Adrenal gland (tissue), 9 donors: ENCODE measurements at regions not wholly inside any gene's neighbourhood (a gene's known extent, or its start where the extent isn't known, plus 50 kb on each side); places are given as distances from the start of the nearest gene placed in this dataset.
"Not testable (repeated sequence)": the region's sequence is repeated elsewhere in the genome, so short reads cannot be mapped to it uniquely, and the experiment has no call there.

Experiments
- DNase-seq, 7 donors: peaks; one replicate each; pipeline ENCODE4 v3.0.0-alpha.2; 2019 to 2020
- H3K27ac ChIP-seq, 5 donors: fragments of 200-600 bp; sonication (generic) in 4 of 5; 1 replicate in 3 of 5; 2 replicates in 2 of 5; pipeline versions ENCODE4 v1.5.1 to v1.8.0; 2016 to 2020; ENCODE audit warnings: mild to moderate bottlenecking in 1 of 5
- H3K27me3 ChIP-seq: fragments of 200-600 bp; 2 replicates; pipeline ENCODE4 v1.8.0; 2021
- H3K36me3 ChIP-seq, 2 donors: fragments of 200-600 bp; replicated peaks in 1 of 2; 1 replicate in 1 of 2; 2 replicates in 1 of 2; pipeline versions ENCODE4 v1.5.1 to v1.8.0; 2018 to 2022
- H3K4me1 ChIP-seq, 2 donors: fragments of 200-600 bp; replicated peaks in 1 of 2; 1 replicate in 1 of 2; 2 replicates in 1 of 2; pipeline versions ENCODE4 v1.5.1 to v1.8.0; 2018 to 2021
- H3K4me3 ChIP-seq, 4 donors: fragments of 200-600 bp; sonication (generic) in 3 of 4; one replicate each; pipeline ENCODE4 v1.5.1; 2016 to 2018
- H3K9me3 ChIP-seq, 3 donors: fragments of 200-600 bp; sonication (generic) in 1 of 3; replicated peaks in 1 of 3; 1 replicate in 2 of 3; 2 replicates in 1 of 3; pipeline versions ENCODE4 v1.5.1 to v1.8.0; 2016 to 2021
- POLR2A ChIP-seq, 2 donors: fragments of 450-650 bp; IDR thresholded peaks; one replicate each; pipeline ENCODE4 v1.6.1; 2017; ENCODE audit warnings: antibody characterized with exemption in 2 of 2, mild to moderate bottlenecking in 2 of 2, moderate library complexity in 1 of 2
- WGBS, 4 donors: extraction: QIAGEN DNeasy Blood & Tissue Kit in 2 of 4; methylation state at CpG; one replicate each; pipeline versions ENCODE4 v1.1.5 to v1.1.7; 2013 to 2017; 5-methylcytosine and 5-hydroxymethylcytosine counted together
- intact Hi-C, 2 donors: fragments of 100-400 bp; cut with DNase I; formaldehyde crosslinking; loops; one replicate each; pipeline versions ENCODE4 v1.14.1 to v1.15.0; 2022 to 2023
- TF ChIP-seq, protein P1 (sequence below), 6 experiments: fragments of 450-650 bp in 4 of 6; fragments of 200-600 bp in 2 of 6; sonication (generic) in 1 of 6; IDR thresholded peaks; 1 replicate in 5 of 6; 2 replicates in 1 of 6; pipeline versions ENCODE4 v1.5.1 to v1.8.0; 2016 to 2021; ENCODE audit warnings: antibody characterized with exemption in 6 of 6, mild to moderate bottlenecking in 2 of 6, moderate library complexity in 1 of 6
- donor health status: healthy with polysubstance abuse.
- donor health status: Bipolar disorder and iron deficiency.
- donor health status: DM: yes; HTN: yes; CAD: no.
- donor health status: DM: no; HTN: no; CAD: no.
- donor health status: DM: no; HTN: no; CAD: no.

DNA sequence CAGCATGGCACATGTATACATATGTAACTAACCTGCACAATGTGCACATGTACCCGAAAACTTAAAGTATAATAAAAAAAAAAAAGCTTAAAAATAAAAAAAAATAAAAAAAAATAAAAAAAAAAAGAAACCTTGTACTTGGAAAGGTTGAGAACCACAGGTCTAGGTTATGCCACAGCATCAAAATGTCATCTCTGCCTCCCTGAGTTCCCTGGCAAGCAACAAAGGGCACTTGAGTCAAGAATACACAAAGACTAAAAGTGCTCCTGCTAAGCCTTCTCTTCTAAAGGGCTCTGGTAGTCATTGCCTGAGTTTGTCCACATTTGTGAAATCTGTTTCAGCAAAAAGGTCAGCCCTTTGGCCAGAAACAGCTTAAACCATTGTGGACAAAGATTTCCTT, 395.8 kb upstream of the CCDC54 start:
- Histone ChIP-seq H3K27ac (no peak overlapping the region), H3K9me3 (no peaks in the 10 kb centered on the region), H3K4me1 (no peaks in the 10 kb centered on the region), H3K36me3 (no peaks in the 10 kb centered on the region), H3K27me3 (no peaks in the 10 kb centered on the region), H3K4me3 (no peak overlapping the region)
- TF ChIP-seq, protein P1, sequence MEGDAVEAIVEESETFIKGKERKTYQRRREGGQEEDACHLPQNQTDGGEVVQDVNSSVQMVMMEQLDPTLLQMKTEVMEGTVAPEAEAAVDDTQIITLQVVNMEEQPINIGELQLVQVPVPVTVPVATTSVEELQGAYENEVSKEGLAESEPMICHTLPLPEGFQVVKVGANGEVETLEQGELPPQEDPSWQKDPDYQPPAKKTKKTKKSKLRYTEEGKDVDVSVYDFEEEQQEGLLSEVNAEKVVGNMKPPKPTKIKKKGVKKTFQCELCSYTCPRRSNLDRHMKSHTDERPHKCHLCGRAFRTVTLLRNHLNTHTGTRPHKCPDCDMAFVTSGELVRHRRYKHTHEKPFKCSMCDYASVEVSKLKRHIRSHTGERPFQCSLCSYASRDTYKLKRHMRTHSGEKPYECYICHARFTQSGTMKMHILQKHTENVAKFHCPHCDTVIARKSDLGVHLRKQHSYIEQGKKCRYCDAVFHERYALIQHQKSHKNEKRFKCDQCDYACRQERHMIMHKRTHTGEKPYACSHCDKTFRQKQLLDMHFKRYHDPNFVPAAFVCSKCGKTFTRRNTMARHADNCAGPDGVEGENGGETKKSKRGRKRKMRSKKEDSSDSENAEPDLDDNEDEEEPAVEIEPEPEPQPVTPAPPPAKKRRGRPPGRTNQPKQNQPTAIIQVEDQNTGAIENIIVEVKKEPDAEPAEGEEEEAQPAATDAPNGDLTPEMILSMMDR (IDR thresholded peaks at IDR 0.05): no peak
- no peak for TF ChIP-seq POLR2A (IDR thresholded peaks at IDR 0.05)
- intact Hi-C loops: no loop called here
- 64 to 100% (median 100%) methylated on average over 1 of the region's 1 CpG for WGBS, 4 donors
- DNase-seq: no peak

DNA sequence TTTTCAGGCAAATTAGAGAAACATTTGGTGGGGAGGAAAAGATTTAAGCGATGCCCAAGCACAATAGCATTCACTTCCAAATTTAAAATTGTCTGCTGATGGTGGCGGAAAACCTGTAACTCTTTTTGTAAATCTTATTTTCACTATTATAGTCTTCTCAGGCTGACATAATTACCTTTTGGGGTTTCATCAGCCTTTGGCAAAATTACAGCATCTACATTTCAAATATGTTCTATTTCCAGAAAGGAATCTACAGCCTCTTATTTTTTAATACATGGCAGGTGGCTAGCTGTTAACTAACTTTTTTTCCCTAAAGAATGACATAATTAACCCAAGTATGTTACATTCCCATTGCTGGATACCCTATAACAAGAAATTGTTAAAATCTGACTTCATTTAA, 391.5 kb upstream of the CCDC54 start:
- H3K27ac ChIP-seq: no peak overlapping the region
- intact Hi-C loops: no loop called here

DNA sequence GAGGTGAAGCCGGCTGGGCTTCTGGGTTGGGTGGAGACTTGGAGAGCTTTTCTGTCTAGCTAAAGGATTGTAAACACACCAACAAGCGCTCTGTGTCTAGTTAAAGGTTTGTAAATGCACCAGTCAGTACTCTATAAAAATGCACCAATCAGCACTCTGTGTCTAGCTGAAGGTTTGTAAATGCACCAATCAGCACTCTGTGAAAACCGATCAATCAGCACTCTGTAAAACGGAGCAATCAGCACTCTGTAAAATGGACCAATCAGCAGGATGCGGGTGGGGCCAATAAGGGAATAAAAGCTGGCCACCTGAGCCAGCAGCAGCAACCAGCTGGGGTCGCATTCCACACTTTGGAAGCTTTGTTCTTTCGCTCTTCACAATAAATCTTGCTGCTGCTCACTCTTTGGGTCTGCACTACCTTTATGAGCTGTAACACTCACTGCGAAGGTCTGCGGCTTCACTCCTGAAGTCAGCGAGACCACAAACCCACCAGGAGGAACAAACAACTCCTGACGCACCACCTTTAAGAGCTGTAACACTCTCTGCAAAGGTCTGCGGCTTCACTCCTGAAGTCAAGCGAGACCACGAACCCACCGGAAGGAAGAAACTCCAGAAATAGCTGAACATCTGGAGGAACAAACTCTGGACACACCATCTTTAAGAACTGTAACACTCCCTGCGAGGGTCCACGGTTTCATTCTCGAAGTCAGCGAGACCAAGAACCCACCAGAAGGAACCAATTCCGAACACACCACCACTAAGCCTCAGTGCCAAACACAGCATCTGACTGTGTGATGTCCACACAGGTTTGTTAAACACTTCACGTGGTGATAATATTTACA, 378.2 kb upstream of the CCDC54 start:
- H3K36me3 ChIP-seq, H3K9me3 ChIP-seq, DNase-seq, H3K4me3 ChIP-seq, H3K27ac ChIP-seq, intact Hi-C loops, H3K27me3 ChIP-seq, H3K4me1 ChIP-seq: not testable (repeated sequence)
- WGBS, 4 donors: 82 to 92% (median 87%) methylated on average over 19 to 21 of the region's 21 CpGs

More for the DNA sequence above, 391.5 kb upstream of the CCDC54 start:
- DNase-seq: no peak
- Histone ChIP-seq H3K9me3 (no peaks in the 10 kb centered on the region), H3K4me1 (no peaks in the 10 kb centered on the region), H3K36me3 (no peaks in the 10 kb centered on the region), H3K4me3 (no peak overlapping the region), H3K27me3 (no peaks in the 10 kb centered on the region)
- TF ChIP-seq, protein P1 (IDR thresholded peaks at IDR 0.05): no peak
- no peak for TF ChIP-seq POLR2A (IDR thresholded peaks at IDR 0.05)
- 88 to 96% (median 93%) methylated on average over 2 of the region's 2 CpGs for WGBS, 4 donors

DNA sequence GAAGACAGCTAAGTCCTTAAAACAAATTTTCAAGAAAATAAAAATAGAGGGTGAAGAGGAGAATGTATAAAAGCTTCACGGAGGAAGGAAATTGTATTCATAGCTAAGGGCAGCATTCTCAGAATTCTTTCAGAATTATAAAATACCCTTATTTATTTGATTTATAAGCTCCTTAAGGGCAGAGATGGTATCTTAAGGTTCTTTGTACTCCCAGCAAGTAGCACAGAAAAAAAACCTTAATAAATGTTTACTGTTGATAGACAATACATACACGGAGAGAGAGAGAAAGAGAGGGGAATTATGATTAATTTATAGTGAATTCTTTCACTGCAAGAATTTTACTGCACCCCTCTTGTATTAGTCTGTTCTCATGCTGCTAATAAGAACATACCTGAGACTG, 375.6 kb upstream of the CCDC54 start:
- DNase-seq: no peak
- 16 to 51% (median 28%) methylated on average over 2 of the region's 2 CpGs for WGBS, 4 donors
- no peak for TF ChIP-seq POLR2A (IDR thresholded peaks at IDR 0.05)
- TF ChIP-seq, protein P1 (IDR thresholded peaks at IDR 0.05): no peak
- intact Hi-C loops: no loop called here
- Histone ChIP-seq H3K4me3 (no peak overlapping the region), H3K27ac (no peak overlapping the region), H3K27me3 (no peaks in the 10 kb centered on the region), H3K9me3 (peaks cover 0 to 4% (median 0%) of the 10 kb centered on the region in 3 donors), H3K36me3 (no peaks in the 10 kb centered on the region), H3K4me1 (no peaks in the 10 kb centered on the region)

DNA sequence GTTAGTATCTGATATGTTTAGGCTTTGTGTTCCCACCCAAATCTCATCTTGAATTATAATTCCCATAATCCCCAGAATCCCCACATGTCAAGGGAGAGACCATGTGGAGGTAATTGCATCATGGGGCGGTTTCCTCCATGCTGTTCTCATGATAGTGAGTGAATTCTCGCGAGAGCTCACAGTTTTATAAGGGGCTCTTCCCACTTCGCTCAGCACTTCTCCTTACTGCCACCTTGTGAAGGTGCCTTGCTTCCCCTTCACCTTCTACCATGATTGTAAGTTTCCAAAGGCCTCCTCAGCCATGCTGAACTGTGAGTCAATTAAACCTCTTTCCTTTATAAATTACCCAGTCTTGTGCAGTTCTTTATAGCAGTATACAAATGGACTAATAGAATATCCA, 371.9 kb upstream of the CCDC54 start:
- intact Hi-C loops: not testable (repeated sequence)
- WGBS, 4 donors: 60 to 69% (median 64%) methylated on average over 4 of the region's 4 CpGs

More for the DNA sequence above, 371.9 kb upstream of the CCDC54 start:
- not testable (repeated sequence) for H3K27ac ChIP-seq, H3K27me3 ChIP-seq, H3K4me3 ChIP-seq, DNase-seq, H3K9me3 ChIP-seq, H3K4me1 ChIP-seq, H3K36me3 ChIP-seq
